ENCODE measurements at regions not wholly inside any gene's neighbourhood (a gene's known extent, or its start where the extent isn't known, plus 50 kb on each side); places are given as distances from the start of the nearest gene placed in this dataset.

- no peaks in the 10 kb centered on the region for H3K79me2 ChIP-seq (ENCODE audit: insufficient read depth, low read length)
- H3F3A ChIP-seq (ENCODE audit: insufficient read depth): no peaks in the 10 kb centered on the region
- H3K4me2 ChIP-seq (ENCODE audit: low read depth, low read length, poor library complexity, severe bottlenecking): no peak overlapping the region
- H2AFZ ChIP-seq (ENCODE audit: low read depth, low read length, severe bottlenecking): no peak overlapping the region
- no peaks in the 10 kb centered on the region for H4K20me1 ChIP-seq (ENCODE audit: low read depth, low read length)
- H3K9ac ChIP-seq (ENCODE audit: low read length): no peak overlapping the region
- TF ChIP-seq CTCF (IDR thresholded peaks at IDR 0.05; ENCODE audit: insufficient read depth, low read length, poor library complexity, severe bottlenecking) (no peak), EZH2phosphoT487 (conservative IDR thresholded peaks at IDR 0.05; ENCODE audit: low read length) (no peak)
- H3K4me3 ChIP-seq (ENCODE audit: insufficient read depth, low read length, poor library complexity, severe bottlenecking): no peak overlapping the region
- H3K9me2 ChIP-seq (replicated peaks; ENCODE audit: insufficient read depth, low read length): no peaks in the 10 kb centered on the region
- no peaks in the 10 kb centered on the region for H3K9me3 ChIP-seq (ENCODE audit: insufficient read depth, low read length)
- H3K27me3 ChIP-seq (ENCODE audit: low read length): no peaks in the 10 kb centered on the region
- no peak overlapping the region for H3K27ac ChIP-seq (ENCODE audit: low read depth, low read length)
- no peaks in the 10 kb centered on the region for H3K36me3 ChIP-seq (ENCODE audit: low read length)
Observed at GRCh38 chr14:37843954-37844607, 248.7 kb downstream of the TTC6 start.

DNA sequence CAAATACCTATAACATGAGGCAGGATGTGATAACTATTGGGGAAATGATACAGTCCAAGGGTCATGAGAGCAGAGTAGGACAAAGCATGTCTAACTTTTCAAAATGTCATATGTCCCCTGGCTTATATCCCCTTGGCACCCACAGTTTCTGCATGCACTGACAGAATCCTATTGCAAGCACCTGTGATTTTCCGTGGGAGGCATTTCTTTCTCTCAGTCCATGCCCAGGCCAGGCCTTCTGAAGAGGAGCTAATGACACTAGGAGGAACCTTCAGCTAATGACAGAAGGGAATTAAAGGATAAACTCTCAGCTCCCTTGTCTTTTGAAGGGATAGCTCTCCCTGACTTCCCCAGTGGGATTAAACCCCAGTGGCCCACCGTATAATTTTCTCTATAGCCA, 249.2 kb downstream of the TTC6 start:
- Histone ChIP-seq H4K20me1 (ENCODE audit: low read depth, low read length) (no peaks in the 10 kb centered on the region), H3K9me2 (replicated peaks; ENCODE audit: insufficient read depth, low read length) (no peaks in the 10 kb centered on the region), H3K4me2 (ENCODE audit: low read depth, low read length, poor library complexity, severe bottlenecking) (no peak overlapping the region), H3F3A (ENCODE audit: insufficient read depth) (no peaks in the 10 kb centered on the region), H3K9me3 (ENCODE audit: insufficient read depth, low read length) (no peaks in the 10 kb centered on the region), H3K79me2 (ENCODE audit: insufficient read depth, low read length) (no peaks in the 10 kb centered on the region), H3K36me3 (ENCODE audit: low read length) (no peaks in the 10 kb centered on the region), H3K27me3 (ENCODE audit: low read length) (no peaks in the 10 kb centered on the region), H3K4me3 (ENCODE audit: insufficient read depth, low read length, poor library complexity, severe bottlenecking) (no peak overlapping the region), H3K27ac (ENCODE audit: low read depth, low read length) (no peak overlapping the region), H3K9ac (ENCODE audit: low read length) (no peak overlapping the region), H2AFZ (ENCODE audit: low read depth, low read length, severe bottlenecking) (no peak overlapping the region)
- TF ChIP-seq EZH2phosphoT487 (conservative IDR thresholded peaks at IDR 0.05; ENCODE audit: low read length) (no peak), CTCF (IDR thresholded peaks at IDR 0.05; ENCODE audit: insufficient read depth, low read length, poor library complexity, severe bottlenecking) (no peak)

- H3K79me2 ChIP-seq (ENCODE audit: insufficient read depth, low read length): no peaks in the 10 kb centered on the region
- H3K36me3 ChIP-seq (ENCODE audit: low read length): no peaks in the 10 kb centered on the region
- H4K20me1 ChIP-seq (ENCODE audit: low read depth, low read length): no peaks in the 10 kb centered on the region
- no peak overlapping the region for H3K9ac ChIP-seq (ENCODE audit: low read length)
- H3K27ac ChIP-seq (ENCODE audit: low read depth, low read length): no peak overlapping the region
- no peak overlapping the region for H3K4me2 ChIP-seq (ENCODE audit: low read depth, low read length, poor library complexity, severe bottlenecking)
- H3K27me3 ChIP-seq (ENCODE audit: low read length): no peaks in the 10 kb centered on the region
- H2AFZ ChIP-seq (ENCODE audit: low read depth, low read length, severe bottlenecking): no peak overlapping the region
- H3K9me2 ChIP-seq (replicated peaks; ENCODE audit: insufficient read depth, low read length): no peaks in the 10 kb centered on the region
- TF ChIP-seq CTCF (IDR thresholded peaks at IDR 0.05; ENCODE audit: insufficient read depth, low read length, poor library complexity, severe bottlenecking): no peak
- no peak for TF ChIP-seq EZH2phosphoT487 (conservative IDR thresholded peaks at IDR 0.05; ENCODE audit: low read length)
- no peak overlapping the region for H3K4me3 ChIP-seq (ENCODE audit: insufficient read depth, low read length, poor library complexity, severe bottlenecking)
- H3K9me3 ChIP-seq (ENCODE audit: insufficient read depth, low read length): no peaks in the 10 kb centered on the region
- no peaks in the 10 kb centered on the region for H3F3A ChIP-seq (ENCODE audit: insufficient read depth)
Observed at GRCh38 chr14:37848985-37849621, 253.7 kb downstream of the TTC6 start.
